ENCODE measurements at regions not wholly inside any gene's neighbourhood (a gene's known extent, or its start where the extent isn't known, plus 50 kb on each side); places are given as distances from the start of the nearest gene placed in this dataset.

DNA sequence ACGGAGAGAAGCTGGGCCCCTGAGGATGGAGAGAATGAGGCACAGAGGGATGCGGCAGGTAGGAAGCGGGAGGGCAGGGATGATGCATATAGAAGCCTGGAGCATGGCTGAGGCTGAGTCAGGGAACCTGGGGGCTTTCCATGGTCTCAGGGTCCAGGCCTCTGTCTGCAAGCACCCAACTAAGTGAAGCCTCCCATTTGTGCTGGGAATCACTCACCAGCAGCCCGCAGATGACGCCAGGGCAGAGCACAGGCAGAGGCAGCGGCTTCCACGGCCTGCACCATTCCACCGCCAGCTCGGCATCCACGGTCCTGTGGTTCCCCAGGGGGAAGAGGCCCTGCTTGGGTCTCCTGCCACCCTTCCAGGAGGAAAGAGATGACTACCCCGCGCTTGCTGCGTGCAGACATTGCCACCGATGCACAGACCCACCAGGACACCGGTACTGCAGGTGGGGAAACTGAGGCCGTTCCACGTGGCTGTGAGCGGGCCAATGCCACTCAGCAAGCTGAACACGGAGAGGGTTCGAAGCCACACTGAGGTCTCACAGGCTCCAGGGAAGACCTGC lies 75.5 kb downstream of the NCOR2 start:
- TF ChIP-seq, protein P1, sequence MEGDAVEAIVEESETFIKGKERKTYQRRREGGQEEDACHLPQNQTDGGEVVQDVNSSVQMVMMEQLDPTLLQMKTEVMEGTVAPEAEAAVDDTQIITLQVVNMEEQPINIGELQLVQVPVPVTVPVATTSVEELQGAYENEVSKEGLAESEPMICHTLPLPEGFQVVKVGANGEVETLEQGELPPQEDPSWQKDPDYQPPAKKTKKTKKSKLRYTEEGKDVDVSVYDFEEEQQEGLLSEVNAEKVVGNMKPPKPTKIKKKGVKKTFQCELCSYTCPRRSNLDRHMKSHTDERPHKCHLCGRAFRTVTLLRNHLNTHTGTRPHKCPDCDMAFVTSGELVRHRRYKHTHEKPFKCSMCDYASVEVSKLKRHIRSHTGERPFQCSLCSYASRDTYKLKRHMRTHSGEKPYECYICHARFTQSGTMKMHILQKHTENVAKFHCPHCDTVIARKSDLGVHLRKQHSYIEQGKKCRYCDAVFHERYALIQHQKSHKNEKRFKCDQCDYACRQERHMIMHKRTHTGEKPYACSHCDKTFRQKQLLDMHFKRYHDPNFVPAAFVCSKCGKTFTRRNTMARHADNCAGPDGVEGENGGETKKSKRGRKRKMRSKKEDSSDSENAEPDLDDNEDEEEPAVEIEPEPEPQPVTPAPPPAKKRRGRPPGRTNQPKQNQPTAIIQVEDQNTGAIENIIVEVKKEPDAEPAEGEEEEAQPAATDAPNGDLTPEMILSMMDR (IDR thresholded peaks at IDR 0.05; ENCODE audit: borderline replicate concordance, insufficient read depth, low read depth, low read length), result no peak
- H3K4me3 ChIP-seq (ENCODE audit: low read depth, low read length), result no peak overlapping the region

DNA sequence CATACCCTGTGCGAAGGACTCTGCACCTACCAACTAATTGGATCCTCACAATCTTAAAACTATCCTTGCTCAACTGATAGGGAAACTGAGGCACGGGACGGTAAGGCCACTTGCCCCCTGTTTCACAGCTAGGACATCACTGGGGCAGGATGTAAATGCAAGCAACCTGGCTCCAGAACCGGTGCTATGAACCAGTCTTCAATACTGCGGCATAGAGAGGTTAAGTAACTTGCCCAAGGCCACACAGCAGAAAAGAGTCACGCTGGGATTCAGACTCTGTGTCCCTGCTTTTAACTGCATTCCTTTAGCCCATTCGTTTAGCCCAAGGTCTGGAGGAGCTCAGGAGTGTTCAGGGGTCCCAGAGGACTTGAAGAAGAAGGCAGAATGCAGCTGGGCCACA lies 76.1 kb downstream of the NCOR2 start:
- no peak overlapping the region for H3K4me3 ChIP-seq (ENCODE audit: low read depth, low read length)
- TF ChIP-seq, protein P1 (IDR thresholded peaks at IDR 0.05; ENCODE audit: borderline replicate concordance, insufficient read depth, low read depth, low read length), result no peak

DNA sequence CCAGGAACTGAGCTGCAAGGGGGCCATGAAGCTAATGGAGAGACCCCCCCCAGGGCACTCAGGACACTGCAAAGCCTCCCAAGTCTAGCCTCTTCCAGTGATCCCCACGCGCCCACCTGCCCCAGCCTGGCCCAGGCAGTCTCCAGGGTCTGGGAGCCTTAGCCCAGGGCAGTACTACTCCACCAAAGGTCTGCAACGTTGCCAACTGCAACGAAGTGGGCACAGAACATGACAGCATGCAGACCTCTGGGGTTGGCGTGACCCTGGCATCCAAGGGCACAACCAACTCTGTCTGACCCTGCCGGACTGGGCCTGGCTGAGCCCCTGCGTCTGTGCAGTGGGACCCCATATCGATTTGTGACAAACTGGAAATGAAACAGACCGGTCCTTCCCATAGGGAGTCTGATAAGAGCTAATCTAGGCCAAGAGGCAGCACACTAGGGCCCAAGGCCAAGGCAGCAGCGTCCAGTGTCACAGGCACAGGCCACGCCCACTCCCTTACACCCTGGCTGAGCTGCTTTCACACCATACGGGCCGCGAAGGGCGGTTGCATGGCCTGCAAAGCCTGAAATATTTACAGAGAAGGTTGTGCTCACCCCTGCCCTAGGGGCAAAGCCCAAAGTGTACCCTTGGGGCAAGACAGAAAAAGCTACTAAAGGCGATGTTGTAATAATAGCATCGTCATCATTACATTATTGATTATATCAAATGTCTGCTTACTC lies 76.7 kb downstream of the NCOR2 start:
- H3K4me3 ChIP-seq (ENCODE audit: low read depth, low read length), result no peak overlapping the region
- TF ChIP-seq, protein P1 (IDR thresholded peaks at IDR 0.05; ENCODE audit: borderline replicate concordance, insufficient read depth, low read depth, low read length), result no peak

DNA sequence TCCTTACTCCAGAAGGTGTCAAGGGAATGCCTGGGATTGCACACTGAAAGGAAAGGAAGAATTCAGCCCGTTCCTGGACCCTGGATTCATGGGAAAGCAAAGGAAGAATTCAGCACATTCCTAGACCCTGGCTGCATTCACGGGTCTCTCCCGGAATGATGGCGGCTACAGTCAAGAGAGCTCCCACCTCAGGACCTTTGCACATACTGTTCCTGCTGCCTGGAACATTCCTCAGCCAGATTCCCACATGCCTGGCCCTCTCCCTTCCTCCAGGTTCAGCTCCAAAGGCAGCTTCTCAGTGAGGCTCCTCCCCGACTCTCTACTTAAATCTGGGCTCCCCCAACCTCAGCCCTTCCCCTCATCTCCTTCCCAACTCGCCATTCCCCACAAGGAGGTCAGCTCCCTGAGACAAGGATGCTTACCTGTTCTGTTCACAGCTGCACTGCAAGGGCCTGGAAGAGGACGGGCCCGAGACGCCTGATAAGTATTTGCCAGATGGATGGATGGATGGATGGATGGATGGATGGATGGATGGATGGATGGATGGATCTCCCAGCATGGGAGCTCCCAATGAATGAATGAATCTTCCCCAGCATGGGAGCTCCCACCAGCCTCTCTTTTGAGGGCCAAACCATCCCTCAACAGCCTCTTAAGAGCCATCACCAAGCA lies 77.4 kb downstream of the NCOR2 start:
- TF ChIP-seq, protein P1 (IDR thresholded peaks at IDR 0.05; ENCODE audit: borderline replicate concordance, insufficient read depth, low read depth, low read length), result no peak
- no peak overlapping the region for H3K4me3 ChIP-seq (ENCODE audit: low read depth, low read length)

DNA sequence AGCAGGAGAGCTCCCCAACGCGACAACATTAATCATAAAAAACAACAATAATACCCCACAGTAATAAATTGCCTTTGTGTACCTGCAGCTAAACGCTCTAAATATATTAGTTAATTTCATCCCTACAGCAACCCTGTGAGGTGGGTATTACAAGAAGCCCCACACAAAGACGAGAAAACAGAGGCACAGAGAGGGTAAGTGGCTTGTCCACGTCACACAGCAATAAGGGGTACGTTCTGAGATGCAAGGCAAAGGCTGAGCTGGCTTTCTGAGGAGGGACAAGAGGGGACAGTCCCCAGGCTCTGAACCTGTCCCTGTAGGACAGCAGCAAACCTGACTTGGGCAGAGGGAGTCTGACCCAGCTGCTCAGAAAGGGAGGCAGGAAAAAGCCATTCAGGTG lies 78.2 kb downstream of the NCOR2 start:
- H3K4me3 ChIP-seq (ENCODE audit: low read depth, low read length), result no peak overlapping the region
- TF ChIP-seq, protein P1 (IDR thresholded peaks at IDR 0.05; ENCODE audit: borderline replicate concordance, insufficient read depth, low read depth, low read length), result no peak

DNA sequence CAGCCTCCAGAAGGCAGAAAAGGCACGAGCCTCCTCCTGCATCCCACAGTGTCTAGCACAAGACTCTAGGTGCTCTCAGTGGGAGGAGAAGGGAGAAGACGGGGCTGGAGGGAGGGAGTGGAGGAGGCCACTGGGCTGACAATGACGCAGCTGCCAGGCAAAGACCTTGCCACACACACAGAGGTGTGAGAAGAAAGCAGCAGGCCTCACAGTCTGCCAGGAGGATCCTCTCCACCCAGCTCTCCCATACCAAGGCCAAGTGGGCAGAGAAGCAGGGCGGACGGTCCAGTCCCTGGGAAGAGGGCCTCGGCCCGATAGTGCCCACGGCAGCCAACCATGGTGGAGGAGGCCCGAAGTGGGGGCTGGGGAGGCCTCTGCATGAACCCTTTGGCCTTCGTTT lies 78.9 kb downstream of the NCOR2 start:
- H3K4me3 ChIP-seq (ENCODE audit: low read depth, low read length), result no peak overlapping the region
- TF ChIP-seq, protein P1 (IDR thresholded peaks at IDR 0.05; ENCODE audit: borderline replicate concordance, insufficient read depth, low read depth, low read length), result no peak

DNA sequence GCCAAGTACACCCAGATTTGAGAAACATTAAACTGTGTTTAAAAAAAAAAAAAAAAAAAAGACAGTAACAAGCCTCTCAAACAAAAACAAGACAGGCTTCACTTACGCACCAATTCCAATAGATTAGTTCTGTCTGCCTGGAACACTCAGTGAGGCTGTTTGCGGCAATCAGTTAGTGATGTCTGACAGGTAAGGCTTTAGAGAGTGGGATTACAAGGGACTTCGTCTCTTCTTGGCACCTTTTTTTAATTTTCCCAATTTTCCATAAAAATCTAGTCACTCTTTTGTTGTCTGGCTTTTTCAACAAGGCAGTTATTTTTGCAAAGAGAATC lies 79.6 kb downstream of the NCOR2 start:
- H3K4me3 ChIP-seq (ENCODE audit: low read depth, low read length), result no peak overlapping the region
- TF ChIP-seq, protein P1 (IDR thresholded peaks at IDR 0.05; ENCODE audit: borderline replicate concordance, insufficient read depth, low read depth, low read length), result no peak

Measured in GM12875 (cell line).